CD4-positive, alpha-beta T cell treated with Interleukin-10 for 1 hour (primary cell): ENCODE measurements at regions not wholly inside any gene's neighbourhood (a gene's known extent, or its start where the extent isn't known, plus 50 kb on each side); places are given as distances from the start of the nearest gene placed in this dataset.
"Not testable (repeated sequence)": the region's sequence is repeated elsewhere in the genome, so short reads cannot be mapped to it uniquely, and the experiment has no call there.

Experiments
- DNase-seq: peaks from one replicate; pipeline ENCODE4 v3.0.0-alpha.2; 2020

DNA sequence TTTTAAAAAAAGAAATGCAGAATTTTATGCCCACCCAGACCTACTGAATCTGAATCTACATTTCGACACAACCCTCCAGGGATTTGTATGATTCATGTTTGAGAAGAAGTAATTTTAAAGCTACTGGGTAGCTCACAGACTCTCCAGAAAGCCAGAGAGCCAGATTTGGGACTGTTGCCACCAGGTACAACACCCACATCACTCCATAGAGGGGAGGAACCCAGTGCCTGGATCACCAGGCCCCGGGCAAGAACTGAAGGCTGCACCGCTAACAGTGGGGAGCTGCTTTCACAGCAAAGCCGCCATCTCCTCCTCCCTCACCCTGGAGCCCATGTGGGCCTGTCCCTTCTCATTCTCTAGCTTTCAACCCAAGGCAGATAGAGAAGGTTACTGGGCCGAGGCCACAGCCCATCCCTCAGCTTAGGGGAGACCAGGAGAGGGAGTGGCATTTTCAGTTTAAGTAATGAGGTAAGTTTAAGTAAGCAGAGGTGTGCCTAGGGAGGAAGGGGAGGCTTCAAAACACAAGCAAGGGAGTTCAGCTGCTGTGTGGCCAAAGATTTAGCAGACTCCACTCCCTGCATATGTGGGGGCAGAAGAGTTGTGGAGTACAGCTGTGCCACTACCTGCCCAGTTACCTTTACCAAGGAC, 109.8 kb downstream of the IL12A start:
- no peak for DNase-seq

DNA sequence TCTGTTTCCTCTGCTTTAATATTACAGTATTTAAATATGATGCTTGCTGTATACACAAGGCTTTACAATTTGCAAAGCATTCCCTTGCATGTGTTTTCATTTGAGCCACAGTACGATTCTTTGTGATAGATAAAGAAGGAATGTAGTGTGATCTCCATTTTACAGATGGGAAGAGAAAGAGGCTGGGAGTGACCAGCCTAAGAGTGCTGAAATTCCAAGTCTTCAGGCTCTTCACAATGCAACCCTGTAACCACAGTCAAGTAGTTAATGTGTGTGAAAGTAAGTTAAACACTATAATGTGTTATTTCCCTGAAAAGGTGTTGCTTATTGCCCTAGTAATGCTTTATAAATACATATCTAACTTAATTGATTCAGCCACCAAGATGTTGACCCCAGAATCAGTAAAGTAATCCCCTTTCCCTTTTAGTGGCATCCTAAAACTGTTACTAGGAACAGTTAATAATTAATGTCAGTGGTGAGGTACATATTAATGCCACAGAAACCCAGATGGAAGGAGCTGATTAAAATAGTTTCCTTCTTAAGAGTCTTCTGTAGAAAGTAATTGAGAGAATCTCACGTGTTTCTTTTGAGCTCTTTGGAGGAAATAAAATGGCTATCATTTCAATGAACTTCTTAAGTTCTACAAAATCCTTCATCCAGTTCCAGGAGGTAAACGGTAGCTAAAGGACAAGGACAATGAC, 110.4 kb downstream of the IL12A start:
- DNase-seq: no peak

DNA sequence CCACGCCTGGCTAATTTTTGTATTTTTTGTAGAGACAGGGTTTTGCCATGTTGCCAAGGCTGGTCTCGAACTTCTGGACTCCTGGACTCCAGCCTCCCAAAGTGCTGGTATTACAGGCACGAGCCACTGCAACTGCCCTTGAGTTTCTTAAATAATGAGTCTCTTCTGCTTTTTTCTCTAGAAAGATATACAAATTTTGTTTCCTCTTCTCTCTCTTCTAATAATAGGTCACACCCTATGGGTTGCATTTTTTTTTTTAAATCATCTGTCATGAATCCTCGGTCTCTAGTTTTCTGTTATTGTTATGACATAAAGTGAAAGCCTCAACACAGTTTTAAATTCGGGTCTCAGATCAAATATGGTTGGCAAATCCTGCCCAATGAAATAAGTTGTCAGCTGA, 111.2 kb downstream of the IL12A start:
- DNase-seq: no peak

DNA sequence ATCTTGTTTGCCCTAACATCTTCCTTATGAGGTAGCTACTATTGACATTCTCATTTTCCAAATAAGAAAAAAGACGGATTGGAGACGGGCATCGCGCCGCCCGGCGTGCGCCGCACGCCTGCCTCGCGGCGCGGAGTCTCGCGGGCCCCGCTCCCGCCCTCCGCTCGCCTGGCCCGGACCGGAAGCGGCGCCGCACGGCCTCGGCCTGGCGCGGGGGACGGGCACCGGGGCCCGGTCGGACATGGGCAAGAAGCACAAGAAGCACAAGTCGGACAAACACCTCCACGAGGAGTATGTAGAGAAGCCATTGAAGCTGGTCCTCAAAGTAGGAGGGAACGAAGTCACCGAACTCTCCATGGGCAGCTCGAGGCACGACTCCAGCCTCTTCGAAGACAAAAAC, 112.0 kb downstream of the IL12A start:
- DNase-seq: no peak

DNA sequence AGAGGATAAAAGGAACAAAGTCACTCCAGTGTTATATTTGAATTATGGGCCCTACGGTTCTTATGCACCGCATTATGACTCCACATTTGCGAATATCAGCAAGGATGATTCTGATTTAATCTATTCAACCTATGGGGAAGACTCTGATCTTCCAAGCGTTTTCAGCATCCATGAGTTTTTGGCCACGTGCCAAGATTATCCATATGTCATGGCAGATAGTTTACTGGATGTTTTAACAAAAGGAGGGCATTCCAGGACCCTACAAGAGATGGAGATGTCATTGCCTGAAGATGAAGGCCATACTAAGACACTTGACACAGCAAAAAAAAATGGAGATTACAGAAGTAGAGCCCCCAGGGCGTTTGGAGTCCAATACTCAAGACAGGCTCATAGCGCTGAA, 113.4 kb downstream of the IL12A start:
- DNase-seq: not testable (repeated sequence)

DNA sequence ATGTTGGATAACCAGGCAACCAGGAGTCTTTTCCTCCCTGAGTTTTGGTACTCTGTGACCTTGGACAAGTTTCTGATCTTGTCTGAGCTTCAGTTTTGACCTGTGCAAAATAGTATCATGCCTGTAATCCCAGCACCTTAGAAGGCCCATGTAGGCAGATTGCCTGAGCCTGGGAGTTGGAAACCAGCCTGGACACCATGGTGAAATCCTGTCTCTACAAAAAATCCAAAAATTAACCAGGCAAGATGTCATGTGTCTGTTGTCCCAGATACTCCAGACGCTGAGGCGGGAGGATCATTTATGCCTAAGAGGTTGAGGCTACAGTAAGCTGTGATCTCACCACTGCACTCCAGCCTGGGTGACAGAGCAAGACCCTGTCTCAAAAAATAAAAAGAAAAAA, 114.8 kb downstream of the IL12A start:
- no peak for DNase-seq

DNA sequence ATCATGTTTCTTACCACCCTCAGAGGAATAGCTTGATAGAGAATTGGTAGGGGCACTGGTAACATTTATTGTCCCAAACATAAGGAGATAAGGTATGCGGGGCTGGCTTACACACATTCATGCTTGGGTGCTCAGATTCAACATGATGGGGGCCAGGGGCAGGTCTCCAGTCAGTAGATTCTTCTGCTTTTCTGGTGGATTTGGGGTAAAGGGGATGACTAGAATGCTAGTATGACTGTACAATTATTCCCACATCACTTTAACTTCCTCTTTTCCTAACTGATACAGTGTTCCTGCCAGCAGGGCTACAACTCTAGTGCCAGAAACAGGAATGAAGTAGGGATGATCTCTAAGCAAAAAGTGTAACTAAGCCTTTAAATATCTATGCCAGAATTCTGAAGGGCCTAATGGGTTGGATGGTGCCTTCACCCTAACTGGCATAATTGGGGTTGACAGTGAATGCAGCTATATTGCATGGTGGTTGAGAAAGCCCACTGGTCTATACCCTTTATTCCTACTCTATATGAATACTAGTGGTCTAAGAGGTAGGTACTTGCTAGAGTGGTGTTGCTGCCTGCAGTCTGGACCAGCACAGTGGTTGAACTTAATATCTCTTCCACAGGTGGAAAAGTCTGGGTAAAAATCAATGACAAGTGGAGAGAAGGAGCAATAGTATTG, 117.4 kb downstream of the IL12A start:
- no peak for DNase-seq

DNA sequence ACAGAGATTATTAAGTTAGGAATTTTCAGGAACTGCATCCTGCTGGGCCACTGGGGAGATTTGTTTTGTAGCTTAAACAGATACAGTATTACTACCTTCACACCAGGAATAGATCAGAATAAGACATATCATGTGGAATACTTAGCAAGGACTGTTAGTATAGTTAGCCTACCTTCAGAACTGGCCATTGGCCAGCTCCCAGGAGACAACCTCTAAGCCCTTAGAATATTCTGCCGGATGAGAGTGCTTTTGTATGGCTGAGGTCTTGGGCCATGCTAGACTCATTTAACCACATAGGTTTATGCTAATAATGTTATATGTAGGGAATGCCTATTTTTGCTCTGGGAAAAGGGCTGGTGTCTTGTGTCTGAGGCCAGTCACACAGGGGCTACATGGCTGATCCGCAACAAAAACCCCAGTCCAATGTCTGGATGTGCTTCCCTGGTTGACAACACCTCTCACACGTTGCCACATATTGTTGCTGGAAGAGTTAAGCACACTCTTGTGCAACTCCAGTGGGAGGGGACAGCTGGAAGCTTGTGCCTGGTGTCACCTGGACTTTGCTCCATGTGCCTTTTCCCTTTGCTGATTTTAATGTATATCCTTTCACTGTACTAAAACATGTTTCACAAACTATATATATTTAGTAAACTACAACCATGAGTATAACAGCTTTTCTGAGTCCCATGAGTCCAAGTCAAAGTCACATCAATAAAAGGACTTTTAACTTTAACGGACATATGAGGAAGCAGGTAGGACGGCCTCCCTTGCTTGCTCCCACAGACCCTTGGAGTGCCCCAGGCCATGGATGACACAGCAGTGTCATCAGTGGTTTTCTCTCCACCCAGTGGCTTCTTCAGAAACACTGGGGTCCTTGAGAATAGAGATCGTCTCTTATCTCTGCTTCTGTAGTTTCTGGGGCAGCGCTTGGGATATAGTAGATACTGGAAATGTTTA, 118.0 kb upstream of the C3orf80 start:
- DNase-seq: no peak

DNA sequence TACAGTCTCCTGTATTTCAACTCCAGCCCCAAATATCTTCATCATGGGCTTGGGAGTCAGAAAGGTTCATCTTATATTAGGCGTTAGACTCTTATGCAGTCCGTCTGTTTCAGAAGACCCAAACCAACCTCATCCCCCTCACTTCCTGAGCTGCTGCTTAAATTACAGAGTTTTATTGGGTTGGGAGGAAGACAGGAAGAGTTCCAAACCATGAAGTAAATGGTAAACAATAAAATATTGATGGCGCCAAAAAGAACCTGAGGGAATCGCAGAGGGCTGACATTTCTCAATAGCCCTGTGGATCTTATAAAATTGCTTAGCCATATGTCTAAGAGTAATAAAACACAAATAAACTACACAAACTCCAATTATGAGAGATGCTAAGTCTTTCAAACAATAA, 116.9 kb upstream of the C3orf80 start:
- DNase-seq: no peak

DNA sequence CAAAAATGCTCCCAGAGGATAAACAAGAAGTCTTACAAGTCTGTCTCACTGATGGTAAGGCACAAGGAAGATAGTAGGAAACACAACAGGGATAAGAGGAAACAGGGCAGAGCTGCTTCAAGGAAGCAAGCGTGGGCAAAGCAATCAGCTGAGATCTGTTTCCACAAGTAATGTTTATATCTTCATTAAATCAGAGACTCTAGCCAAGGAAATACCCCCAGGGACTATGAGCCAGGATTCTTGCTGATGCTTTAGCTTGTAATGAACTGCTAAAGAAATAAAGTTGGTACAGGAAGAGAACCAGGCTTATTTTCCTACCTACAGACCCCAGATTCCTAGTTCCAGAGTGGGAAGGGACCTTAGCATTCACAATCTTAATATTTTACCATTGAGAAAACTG, 112.7 kb upstream of the C3orf80 start:
- DNase-seq: no peak

DNA sequence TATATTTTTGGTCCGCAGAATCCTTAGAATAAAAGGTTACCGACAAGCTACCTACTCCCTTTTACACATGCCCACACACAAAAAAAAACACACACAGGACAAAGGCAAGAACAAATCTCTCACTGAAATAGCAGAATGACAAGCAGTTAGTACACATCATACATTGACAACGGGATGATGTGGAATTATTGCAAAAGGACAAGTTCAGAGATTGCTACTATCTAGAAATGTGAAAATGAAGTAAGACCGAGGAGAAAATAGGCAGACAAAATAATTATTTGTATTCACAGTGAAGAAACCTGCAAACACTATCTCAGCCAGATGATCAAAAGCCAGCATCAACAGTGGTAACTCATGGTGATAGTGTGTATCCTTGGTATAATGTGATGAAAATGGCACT, 112.2 kb upstream of the C3orf80 start:
- no peak for DNase-seq

DNA sequence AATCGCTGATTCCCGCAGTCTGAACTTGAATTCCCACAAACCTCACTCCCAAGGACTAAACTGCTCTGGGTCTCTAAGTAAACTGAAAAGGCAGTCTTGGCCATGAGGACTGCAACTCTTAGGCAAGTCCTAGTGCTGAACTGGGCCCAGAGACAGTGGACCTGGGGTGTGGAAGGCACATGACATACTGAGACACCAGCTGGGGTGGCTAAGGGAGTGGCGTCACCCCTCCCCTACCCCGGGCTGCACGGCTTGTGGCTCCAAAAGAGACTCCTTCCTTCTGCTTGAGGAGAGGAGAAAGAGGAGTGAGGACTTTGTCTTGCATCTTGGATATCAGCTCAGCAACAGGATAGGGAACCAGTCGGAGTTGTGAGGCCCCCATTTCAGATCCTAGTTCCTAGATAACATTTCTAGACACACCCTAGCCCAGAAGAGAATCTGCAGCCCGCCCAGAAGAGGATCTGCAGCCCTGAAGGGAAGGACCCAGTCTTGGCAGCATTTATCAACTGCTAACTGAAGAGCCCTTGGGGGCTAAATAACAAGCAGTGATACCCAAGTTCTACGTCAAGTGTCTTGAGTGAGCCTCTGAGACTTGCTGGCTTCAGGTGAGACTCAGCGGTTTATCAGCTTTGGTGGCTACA, 110.7 kb upstream of the C3orf80 start:
- no peak for DNase-seq

DNA sequence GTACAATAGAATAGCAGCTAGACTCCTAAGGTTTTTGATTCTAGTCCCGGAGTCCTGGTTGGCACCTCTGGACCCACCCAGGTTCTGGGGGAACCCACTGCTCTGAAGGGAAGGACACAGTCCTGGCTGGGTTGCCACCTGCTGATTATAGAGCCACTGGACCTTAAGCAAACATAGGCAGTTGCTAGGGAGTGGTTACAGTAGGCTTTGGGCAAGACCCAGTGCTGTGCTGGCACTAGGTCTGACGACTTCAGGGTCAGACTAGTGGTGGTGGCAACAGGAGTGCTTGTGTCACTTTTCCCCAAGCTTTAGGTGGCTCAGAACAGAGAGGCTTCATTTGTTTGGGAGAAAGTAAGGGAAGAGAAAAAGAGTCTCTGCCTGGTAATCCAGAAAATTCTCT, 109.8 kb upstream of the C3orf80 start:
- no peak for DNase-seq

DNA sequence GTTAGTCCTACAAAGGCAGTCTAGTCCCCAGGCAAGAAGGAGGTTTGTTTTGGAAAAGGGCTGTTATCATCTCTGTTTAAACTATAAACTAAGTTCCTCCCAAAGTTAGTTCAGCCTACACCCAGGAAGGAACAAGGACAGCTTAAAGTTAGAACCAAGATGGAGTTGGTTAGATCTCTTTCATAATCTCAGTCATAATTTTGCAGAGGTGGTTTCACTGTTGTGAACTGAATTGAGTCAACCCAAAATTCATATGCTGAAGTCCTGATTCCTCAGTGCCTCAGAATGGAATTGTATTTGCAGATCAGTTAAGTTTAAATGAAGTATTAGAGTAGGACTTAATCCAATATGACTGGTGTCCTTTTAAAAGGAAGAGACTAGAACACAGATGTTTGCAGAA, 101.0 kb upstream of the C3orf80 start:
- no peak for DNase-seq

DNA sequence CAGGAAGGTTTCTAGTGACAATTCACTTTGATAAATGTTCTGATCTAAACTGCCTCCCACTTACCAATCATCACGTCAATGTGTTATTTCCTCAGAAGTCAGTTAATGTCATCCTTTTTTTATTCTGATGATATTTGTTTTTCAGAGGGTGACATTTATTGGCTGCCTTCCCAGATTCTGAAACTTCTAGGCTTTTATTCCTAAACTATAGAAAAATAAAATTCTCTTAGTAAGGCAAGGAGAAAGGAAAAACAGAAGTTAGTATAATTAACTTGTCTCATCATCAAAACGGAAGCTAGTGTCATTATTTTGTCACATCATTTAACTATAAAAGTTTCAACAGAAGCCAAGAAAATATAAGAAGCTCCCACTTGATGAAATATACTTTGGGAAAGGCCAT, 100.0 kb upstream of the C3orf80 start:
- DNase-seq: no peak

DNA sequence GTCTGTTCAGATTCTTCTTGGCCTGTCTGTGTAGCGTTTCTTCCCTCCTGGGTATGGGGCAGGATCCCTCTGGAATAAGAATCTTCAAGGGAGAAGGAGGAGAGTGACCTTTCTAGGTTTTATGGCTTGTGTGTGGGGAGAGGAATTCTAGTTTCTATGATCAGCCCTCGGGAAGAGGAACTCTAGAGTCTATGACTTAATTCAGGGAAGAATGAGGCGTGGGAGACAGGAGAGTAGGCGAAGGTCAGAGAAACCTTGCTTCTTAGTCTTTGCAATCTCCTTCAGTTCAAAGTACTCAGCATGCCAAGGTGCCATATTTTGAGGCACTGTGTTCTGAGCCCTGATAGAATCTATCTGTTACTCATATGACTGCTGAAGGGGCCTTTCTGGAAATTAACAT, 99.2 kb upstream of the C3orf80 start:
- no peak for DNase-seq

DNA sequence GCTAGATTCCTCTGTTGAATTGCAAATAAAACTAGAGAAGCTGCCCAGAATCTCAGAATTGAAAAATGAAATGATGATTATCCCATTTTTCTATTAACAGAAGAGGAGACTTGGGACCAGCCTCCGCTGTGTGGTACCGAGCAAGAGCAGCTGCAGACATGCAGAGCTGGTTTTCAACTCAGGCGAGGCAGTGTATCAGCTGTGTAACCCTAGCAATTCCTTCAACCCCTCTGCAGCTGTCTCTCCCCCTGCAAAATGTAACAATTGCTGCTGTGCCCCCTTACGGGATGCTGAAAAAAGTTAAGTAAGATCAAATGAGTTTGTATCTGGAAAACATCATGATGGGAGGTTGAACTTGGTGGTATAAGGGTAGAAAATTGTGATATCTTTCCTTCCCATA, 98.5 kb upstream of the C3orf80 start:
- DNase-seq: no peak

DNA sequence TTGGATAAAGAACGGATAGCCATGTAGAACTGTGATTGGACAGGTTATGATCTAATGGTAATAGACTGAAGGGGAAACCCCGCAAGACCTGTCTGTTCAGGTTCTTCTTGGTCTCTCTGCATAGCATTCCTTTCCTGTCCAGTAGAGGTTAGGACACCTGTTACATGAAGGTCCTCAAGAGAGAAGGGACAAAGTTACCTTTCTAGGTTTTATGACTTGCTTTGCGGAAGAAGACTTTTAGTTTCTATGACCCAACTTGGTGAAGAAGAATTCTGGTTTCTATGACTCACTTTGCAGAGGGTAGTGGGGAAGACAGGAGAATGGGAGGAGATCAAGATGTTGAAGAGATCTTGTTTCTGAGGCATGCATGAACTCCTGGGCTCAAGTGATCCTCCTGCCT, 97.9 kb upstream of the C3orf80 start:
- no peak for DNase-seq

DNA sequence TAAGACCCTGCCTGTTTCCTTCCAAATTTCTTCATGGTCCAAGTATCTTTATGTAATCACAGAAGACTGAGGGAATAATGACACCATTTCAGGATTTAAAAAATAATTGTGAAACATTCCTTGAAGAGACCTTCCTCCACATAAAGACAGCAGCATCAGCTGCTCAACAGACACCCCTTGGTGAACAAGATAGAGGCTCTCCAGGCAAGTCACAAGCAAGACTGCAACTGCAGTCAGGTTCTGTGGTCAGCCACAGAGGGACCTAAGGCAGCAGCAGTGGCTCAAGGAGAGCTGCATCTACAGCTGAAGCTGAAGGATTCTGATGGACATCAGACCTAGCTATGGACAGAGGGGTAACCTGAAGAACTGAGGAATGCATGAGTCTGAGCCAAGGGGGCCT, 97.2 kb upstream of the C3orf80 start:
- DNase-seq: no peak

DNA sequence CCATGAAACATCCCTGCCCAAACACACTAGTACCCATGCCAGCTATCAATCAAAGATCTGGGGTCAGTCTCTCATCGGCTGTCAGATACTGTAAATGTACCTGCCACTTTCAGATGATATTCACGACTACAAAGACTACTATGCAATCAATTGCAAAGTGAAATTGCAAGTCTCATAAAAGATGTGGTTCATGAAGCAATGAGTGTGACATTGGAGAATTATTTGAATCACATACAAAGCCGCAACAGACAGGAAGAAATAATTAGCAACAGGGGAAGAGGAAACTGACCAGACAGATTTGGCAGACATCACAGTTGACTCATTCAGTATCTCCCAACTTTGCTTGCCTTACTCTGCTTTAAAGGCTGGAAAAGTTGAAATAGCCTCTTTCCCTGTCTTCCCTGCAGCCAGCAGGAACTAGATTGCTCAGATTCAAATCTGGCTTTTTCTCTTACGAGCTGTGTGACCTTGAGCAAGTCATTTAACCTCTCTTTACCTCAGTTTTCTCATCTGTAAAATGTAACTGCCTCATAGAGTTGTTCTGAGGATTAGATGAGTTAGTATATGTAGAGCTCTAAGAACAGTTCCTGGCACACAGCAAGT, 95.7 kb upstream of the C3orf80 start:
- DNase-seq: no peak

DNA sequence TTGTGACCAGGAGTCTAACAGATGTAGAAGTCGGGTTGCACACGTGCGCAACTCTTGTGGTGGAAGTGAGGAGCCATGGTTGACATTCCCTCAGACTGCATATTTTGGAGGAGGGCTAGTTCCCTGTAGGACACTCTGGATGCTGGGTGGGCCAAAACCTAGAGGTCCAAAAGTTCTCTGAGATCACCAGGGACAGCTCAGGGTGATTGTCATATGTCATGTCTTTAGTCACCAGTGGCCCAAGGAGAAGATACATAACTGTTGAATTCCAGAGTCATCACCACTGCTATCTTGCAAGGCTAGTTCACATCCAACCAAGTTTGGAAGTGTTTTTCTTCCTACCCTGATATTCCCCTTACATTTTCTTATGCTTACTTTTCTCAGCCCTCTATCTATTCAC, 95.2 kb upstream of the C3orf80 start:
- no peak for DNase-seq

DNA sequence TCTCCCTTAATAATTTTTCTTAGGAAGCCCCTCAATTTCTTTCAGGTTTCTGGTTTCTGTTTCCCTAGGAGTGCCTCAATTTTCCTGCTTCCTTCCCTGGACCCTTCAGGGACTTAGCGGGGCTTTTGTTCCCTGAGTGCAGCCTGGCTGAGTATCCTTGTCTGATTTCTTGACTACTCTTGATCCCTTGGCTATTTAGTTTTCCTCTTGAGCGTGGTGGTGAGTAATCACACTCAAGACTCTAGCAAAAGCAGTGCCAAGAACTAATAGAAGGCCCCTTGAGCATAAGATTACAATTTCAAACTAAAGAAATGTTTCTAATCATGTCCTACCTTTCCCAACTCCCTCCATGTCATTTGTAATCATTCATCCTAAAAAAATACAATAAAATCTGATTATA, 94.3 kb upstream of the C3orf80 start:
- DNase-seq: no peak
